HG03442 (cell line): ENCODE measurements at regions not wholly inside any gene's neighbourhood (a gene's known extent, or its start where the extent isn't known, plus 50 kb on each side); places are given as distances from the start of the nearest gene placed in this dataset.
A peak's percentile ranks its signal among the peaks of the same experiment; 100 is the strongest.

Source experiments
- ATAC-seq: cut with Tn5 transposase; IDR thresholded peaks from one replicate; pipeline ENCODE4 v1.9.1; 2021; ENCODE audit warnings: mild to moderate bottlenecking, moderate library complexity; ENCODE audit not compliant: unreplicated experiment

DNA sequence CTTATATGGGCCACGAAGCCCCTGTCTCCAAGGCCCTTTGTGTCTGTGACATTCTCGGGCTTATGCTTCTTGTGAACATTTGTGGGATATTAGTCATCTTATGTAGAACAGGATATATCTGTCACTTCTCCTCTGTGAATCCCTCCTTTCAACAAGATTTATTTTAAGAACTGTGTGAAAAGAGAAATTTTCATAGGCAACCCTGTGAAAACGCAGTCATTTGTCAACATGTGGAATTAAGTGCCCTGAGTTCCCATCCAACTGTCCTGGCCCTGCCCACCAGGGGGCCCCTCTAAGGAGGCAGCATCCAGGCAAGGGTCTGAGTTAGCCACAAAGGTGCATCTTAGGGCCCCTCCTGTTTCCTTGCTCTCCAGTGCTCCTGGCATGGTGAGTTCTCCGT lies 76.8 kb upstream of the CHRNA7 start:
- ATAC-seq: no peak

DNA sequence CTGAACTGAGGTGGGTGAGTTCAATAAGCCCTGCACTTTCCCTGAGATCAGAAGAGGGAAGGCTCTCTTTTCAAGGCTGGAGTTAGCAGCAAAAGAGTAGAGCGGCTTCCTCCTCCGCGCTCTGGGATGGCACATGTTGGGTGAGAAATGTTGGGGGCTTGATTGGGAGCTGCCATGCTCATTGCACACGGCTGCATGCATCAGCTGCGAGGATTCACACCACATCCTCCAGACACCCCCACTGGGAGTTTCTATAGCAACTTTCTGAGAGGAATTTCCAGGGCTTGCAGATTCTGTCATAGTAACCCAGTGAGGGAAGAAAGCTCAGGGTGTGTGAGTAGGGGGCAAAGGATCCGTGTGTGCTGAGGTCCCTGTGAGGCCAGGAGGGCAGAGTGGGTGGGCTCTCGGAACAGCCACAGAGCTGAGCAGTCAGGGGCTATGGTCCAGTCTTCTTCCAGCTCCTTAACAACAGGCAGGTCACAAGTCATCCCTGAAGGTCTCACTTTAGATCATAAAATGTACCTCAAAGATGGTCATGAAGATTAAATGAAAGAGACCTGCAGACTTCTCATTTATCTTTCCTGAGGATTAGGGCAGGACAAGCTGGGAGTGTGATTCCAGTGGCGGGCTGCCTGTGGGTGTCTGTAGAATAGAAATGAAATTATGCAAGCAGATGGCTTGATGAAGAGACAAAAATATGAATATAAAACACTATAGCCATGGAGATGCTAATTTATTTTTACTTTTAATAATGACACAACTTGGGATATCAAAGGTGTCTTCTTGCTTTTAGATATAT lies 75.7 kb upstream of the CHRNA7 start:
- ATAC-seq: no peak

DNA sequence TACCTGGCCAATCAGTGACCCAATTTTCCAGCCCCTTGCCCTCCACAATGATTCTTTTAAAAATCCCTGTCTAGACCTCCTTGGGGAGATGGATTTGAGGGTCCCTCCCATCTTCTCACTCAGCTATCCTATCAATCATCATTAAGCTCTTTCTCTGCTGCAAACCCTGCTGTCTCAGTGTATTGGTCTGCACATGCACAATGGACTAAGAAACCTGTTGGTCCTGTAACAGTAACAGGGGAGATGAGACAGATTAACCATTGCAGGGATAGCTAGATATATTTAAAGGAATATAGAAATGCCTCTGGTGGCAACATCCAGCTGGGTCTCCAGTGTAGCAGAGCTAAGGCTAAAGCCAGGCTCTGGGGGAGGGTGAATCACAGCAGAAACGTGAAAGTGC lies 74.6 kb upstream of the CHRNA7 start:
- ATAC-seq: no peak

DNA sequence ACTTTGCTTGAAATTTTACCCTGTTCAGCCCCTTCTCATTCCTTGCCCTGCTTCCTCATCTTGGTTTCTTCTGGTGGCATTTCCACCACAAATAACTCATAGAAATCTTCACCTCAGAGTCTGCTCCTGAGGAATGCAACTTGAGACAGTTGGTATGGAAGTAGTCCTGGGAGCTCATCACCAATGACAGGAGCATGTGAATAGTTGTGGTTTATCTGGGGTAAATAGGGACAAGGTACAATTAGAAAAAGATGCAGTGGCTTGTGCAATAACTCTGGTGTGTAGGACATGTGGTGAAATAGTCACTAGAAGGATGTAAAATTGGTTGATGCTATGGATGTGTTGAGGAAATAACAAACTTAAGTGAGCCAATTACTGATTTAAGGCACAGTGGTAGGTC lies 72.7 kb upstream of the CHRNA7 start:
- ATAC-seq: no peak

DNA sequence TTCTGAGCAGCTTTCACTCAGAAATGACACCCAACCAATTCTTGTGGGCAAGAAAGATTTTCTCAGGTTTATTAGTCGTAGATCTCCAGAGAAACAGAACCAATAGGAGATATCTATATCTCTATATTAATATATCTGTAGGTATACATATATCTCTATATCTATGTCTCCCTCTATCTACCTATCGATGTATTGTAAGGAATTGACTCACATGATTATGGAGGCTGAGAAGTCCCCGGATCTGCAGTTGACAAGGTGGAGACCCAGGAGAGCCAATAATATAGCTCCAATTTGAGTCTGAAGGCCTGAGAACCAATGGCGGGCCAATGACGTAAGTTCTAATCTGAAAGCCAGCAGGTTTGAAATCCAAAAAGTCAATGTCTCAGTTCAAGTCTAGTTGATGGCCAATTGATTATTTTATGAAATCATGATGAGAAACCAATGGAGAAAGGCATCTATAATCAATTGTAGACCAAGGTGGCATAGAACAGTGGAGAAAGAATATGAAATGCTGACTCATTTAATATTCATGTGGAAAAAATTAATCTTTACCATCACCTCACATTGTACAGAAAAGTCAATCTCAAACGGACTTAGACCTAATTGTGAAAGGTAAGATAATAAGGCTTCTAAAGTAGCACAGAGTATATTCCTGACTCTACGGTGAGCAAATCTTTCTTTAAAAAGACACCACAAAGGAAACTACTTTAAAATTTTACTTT lies 65.6 kb upstream of the CHRNA7 start:
- ATAC-seq: no peak

DNA sequence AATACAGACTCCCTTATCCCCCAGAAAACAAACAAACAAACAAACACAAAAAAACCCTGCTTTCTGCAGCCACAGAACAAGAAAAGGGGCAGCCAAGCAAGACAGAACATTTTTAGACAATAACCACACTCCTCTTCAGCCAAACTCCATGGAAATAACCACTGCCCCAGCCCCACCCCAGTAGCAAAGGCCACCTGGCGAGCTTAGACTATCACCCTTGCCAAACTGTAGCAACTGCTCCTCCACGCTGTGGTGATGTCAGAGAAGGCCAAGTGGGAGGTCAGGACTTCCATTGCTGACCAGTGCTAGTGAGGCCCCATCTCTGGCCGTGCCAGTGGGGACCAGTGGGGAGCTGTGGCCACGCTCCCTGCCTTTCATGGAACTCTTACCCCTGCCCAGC lies 60.3 kb upstream of the CHRNA7 start:
- no peak for ATAC-seq

DNA sequence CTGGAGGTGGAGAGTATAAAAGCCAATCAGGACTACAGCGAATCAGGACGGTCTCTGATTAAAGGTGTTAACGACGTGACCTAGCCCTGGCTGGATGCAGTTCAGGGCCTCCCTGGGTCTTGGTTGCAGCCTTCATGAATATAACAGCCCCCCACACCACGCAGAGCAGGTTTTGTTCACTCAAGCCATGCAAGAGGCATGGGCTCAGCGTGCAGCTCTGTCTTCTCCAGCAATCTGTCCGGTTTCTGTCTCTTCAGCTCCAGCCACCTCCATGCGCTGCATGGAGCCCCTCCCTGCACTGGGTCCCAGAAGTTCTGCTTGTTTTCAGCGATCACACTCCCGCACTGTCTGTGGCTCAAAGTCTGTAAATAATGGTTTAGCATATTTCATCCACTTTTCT lies 57.1 kb upstream of the CHRNA7 start:
- ATAC-seq: no peak

DNA sequence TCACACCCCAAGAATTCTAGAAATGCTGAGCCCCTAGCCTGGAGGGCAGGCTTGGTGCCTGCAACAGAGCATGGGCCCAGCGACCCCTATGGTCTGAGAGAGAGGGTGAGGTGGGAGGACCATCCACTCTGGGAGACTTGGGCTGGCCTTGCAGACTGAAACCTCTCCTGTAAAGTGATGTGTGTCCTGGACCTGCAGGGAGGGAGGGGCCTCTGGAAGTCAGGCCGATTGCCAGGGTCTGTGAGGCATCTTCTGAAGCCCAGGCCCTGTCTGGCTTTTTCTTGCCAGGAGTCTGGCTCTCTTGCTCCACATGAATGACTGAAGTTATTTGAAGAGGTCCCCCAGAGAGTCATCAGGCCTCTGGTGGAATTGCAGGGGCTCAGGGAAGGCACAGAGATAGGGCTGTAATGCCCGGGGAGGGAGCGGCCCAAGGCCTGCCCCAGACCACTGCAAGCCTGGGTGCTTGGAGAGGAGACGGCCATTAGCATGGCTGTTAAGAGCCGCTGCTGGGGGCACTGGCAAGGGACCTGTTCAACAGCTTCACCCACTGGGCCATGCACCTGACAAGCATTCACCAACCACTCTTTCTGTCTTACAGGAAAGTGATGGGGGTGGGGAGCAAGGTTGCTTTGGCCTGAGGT lies 56.0 kb upstream of the CHRNA7 start:
- no peak for ATAC-seq

DNA sequence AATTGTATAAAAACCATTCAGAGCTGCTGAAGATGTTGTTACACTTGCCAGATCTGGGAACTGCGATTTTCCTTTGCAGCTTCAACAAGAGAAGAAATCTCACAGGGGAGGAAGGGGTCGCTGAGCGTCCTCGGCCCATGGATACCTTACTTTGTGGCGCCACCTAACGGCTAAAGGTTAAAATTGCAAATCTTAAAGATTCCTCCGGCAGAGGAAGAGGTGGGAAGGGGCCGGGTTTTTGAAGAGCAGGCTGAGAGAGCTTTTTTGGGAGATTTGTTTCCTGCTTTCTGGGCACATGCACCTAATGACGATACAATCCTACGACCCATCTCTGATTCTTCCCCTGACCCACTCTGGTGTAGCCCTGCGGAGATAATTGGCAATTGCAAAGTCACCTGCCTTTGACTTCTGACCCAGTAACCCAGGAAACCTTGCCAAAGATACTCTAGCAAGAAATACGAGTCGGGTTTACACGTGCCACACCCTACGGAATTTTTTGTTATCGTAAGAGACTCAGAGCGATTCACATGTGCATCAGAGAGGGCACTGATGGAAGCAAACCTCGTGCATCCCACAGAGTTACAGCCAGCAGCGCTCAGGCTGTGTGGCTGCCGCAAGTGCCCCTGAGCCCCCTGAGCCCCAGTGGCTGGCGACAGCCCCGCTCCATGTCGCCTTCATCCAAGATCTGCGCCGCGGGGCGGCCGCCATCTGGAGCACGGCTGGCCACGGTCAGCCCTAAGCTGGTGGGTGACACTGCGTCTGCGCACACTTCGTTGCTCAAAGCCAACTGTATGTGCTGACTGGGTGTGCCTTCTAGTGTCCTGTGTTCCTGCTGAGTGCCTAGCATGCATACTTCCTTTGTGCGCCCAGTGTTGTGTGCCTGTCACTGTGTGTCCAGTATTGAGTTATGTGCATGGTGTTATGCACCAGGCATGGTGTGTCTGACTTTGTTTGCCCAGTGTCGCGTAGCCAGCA lies 55.2 kb upstream of the CHRNA7 start:
- no peak for ATAC-seq

DNA sequence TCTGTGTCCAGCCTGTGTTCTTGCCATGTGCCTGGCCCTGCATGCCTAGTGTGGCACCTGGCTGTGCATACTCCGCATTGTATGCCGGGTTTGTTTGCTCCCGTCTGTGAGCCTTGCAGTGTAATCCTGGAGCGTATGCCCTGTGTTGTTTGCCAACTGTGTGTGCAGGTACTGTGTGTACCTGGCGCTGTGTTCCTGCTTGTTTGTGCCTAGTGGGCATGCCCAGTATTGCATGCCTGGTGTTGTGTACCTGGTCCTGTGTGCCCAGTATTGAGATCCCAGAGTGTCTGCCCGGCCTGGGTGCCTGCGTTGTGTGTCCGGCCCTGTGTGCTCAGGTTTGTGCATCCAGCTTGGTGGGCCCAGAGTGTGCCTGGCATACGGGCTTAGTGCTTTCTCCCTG lies 54.5 kb upstream of the CHRNA7 start:
- ATAC-seq: no peak

DNA sequence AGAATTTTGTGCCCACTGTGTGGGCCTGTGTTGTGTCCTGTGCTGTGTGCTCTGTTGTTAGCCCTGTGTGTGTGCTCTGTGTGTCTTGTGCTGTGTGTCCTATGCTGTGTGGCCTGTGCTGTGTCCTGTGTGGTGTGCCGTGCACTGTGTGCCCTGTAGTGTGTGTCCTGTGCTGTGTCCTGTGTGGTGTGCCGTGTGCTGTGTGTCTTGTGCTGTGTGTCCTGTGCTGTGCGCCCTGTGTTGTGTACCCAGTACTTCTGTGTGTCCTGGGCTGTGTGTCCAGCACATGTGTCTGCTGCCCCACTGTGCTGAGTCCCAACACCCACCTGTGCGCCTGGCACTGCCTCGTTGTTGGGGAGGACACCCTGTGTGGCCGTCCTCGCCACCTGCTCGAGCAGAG lies 53.2 kb upstream of the CHRNA7 start:
- ATAC-seq: no peak

DNA sequence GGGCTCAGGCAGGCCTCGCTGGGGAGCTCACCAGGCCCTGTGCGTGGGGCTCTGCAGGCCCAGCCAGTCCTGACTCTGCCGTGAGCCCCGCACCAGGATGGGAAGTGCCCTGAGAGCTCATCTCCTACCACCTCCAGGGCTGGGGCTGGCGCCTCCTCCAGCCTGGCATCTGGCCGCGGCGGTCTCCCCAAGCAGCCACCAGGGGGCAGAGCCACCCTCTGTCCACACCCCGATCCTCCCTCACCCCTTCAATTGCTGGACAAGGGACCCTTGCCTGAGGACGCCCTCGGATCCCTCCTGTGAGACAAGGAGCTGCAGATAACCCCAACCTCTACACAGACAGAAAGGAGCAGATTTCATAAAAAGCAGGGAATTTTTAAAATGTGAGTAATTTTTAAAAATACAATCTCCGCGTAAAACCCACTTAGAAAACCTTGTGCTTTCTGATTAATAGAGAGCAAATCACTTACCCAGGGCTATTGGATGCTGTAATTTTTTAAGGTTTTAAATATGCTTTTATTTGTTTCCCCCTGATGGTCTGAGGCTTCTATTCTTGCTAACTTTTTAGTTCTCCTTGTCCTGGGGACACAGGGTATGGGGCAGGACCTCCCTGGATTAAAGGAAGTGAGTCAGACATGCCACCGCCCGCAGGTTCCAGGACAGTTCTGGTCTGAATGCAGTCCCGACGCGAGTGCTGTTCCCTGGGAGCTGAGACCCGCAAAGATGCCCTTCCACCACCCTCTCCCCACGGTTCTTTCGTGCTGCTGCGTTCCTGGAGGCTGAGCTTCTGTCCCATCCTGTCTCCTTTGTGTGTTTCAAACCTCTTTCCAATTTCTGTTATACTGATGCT lies 52.3 kb upstream of the CHRNA7 start:
- ATAC-seq: peak; percentile 43
